ENCODE measurements at regions not wholly inside any gene's neighbourhood (a gene's known extent, or its start where the extent isn't known, plus 50 kb on each side); places are given as distances from the start of the nearest gene placed in this dataset.
"Not testable (repeated sequence)": the region's sequence is repeated elsewhere in the genome, so short reads cannot be mapped to it uniquely, and the experiment has no call there.

DNA sequence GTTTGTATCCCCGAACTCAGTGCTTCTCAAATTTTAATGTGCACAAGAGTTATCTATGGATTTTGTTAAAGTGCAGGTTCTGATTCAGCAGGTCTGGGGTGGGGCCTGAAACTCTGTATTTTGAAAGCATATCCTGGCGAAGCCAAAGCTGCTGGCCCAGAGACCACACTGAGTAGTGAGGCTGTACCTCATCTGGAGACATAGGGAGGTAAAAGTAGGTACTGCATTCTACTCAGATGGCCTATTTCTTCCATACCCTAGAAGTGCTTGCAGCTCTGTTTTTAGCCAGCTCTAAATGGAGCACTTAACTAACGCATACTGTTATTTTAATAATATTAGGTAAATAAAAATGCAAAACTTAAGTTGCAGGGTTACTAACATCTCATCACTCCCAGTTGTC is 206.2 kb upstream of the PRNP start:
- DNase-seq: no peak
- intact Hi-C loops (cut with DNase I): no loop called here

DNA sequence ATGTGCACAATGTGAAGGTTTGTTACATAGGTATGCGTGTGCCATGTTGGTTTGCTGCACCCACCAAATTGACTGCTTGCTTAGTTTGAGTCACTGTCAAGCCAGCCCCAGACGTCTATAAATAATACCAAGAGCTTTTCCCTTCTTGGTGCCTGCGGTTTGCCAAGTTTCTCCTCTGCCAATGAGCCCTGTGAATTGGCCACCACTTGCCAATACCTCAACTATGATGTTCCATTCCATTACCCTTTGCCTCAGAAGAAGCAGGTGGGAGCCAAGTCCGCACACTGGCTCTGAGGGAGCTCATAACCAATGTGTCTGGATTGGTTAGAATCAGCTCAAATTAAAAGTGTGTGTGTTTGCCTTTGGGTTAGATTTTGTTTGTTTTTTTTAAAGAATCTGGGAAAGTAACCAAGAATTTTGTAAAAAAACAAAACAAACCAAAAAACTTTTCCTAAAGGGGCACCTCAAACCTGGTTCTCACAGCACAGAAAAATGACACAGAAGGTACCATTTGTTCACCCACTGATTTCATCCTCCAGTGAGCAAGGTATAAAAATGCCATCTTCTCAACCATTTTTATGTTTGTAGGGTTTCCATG is 209.3 kb upstream of the PRNP start:
- peak in 1 of 10 donors; percentile 35 for DNase-seq
- intact Hi-C loops (cut with DNase I): no loop called here

- intact Hi-C loops (cut with DNase I): no loop called here
- no peak for DNase-seq
These were observed 213.3 kb upstream of the PRNP start for GRCh38 chr20:4472906-4473305.

GRCh38 chr20:4471221-4471620 is 215.0 kb upstream of the PRNP start:
- intact Hi-C loops (cut with DNase I): no loop called here
- DNase-seq: no peak

DNA sequence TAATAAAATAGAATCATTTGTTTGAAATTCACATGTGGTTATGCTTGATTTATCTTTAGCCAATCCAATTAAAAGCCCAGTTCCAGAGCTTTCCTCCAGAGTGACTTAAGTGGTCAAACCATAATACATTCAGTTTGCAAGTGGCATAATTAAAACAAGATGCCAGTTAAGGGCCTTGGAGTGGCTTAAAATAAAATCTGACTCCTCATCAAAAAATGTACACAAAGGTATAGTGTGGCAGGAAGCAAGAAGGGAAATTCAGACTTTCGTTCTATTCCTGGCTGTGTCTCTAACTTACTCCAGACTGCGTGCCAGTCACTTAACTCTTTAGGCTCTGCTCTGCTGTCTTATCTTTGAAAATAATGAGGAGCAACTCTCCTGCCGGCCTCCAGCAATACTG is 215.9 kb upstream of the PRNP start:
- intact Hi-C loops (cut with DNase I): no loop called here
- no peak for DNase-seq

GRCh38 chr20:4469910-4470309 is 216.3 kb upstream of the PRNP start:
- DNase-seq: no peak
- intact Hi-C loops (cut with DNase I): no loop called here

GRCh38 chr20:4468114-4468513 is 218.1 kb upstream of the PRNP start:
- intact Hi-C loops (cut with DNase I): no loop called here

DNA sequence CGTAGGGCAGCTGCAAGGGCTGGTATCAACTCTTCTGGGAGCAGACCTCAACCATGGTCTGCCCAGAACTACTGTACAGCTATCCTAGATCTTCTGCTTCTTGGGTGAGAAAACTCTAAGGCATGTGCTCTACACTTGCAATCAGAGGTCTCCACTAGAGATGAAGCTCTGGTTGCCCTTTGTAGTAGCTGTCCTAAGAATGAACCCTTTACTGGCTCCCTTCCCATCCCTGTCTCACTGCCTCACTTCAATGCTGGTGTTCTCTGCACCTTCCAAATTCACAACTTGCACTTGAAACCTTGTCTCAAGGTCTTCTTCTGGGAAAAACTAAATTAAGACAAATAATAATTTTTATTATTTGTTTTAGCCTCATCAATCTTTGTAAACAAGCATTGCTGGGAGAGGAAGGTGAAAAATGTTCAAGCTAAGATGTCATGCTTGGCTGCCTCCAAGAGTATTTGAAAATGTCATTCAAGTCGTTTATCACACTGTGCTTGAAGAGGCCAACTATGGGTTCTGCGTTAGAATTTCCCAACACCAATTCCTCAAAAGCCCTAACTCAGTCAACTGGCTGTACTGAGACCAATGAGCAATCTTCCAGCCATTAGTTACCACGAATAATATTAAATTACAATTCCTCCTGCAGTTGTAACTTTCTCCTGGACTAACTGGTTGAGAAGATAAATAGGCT is 216.9 kb upstream of the ADRA1D start:
- no peak for DNase-seq
- intact Hi-C loops (cut with DNase I): no loop called here

More at GRCh38 chr20:4468114-4468513, 218.1 kb upstream of the PRNP start:
- no peak for DNase-seq

DNA sequence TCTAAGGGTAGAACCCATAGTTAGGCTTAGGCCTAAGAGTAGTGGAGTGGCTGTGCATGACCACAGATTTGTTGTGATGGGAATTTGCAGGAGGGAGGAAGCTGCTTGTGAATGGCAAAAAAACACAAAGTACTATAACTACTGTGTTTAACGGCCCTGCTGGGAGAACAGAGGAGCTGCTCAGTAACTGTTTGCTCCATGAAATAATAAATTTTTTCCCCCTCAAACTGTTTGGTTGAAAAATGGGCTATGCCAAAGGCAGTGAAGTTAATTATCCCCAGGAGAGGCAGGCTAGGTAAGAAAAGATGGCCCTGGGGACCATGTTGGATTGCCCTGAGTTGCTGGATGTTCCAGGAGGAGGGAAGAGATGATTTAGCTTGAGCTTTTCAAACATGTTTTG is 216.1 kb upstream of the ADRA1D start:
- DNase-seq: no peak
- intact Hi-C loops (cut with DNase I): no loop called here

GRCh38 chr20:4462801-4463200 is 213.7 kb upstream of the ADRA1D start:
- intact Hi-C loops (cut with DNase I); DNase-seq: not testable (repeated sequence)

DNA sequence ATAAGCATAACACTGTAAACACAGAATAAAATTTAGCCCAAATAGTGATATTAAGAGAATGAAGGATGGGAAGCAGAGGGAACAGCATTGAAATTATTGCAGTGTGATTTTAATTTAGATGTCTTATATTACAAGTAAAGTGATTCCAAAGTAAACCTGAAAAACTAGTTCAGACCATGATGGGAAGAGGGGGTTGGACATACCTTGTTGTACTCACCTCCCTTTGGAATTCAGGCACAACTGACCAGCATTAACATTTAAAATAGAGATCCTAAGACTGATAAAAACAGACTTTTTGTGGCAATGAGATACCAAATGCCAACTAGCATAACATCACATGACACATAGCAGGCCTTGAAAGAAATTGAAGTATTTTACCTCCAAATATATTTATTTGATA is 210.0 kb upstream of the ADRA1D start:
- DNase-seq: no peak
- intact Hi-C loops (cut with DNase I): no loop called here

DNA sequence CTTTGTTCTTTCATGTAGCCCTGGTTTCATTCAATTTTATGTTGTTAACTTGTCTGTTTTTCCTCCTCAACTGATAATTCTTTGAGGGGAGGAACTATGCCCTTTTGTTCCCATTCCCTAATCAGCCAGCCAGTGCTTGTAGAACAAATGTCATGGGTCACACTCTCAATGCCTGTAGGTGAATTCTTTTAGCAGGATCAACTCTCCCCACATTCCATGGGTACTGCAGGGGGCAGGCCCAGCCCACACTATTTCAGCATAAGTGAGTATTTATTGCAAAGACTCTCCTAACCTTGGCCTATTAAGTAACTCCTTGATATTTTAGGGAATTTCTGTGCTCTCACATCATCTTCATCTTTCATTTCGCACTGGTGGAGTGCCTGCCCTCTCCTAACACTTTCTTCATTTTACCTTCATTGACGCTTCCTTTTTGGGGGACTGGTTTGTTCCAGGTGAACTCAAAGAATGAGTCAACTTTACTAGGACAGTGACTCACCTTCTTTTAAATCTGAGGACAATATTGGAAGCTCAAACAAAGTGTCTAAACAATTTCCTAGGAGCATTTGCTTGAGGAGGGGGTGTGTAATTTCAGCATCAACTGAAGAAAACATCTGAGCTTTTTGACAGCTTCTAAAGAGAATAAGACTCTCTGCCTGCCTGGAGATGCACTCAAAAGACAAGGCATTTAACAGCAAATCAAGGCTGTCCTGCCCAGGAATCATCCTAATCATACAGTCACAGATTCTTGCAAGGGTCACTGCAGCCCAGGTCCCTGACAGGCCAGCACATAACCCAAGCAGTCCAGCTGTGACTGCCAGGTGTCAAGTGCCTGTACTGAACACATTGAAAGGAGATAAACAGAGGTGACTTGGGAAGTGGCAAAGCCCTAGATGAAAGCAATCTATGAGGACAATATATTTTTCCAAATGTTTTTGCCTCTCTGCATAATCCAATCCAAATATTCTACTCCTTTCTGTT is 208.8 kb upstream of the ADRA1D start:
- no peak for DNase-seq
- intact Hi-C loops (cut with DNase I): no loop called here

DNA sequence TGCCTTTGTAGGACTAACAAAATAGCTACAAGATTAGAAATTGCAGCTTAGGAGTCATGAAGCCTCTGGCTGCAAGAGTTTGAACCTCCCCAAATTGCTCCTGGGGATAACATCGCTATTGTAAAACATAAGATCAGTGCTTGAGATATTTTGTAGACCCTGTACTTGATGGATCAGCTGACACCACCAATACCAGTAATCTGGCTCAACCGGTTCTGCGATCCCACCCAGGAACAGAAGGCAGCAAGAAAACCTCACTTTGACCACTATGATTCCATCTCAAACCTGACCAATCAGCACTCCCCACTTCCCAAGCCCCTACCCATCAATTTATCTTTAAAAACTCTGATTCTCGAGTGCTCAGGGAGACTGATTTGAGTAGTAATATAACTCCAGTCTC is 206.9 kb upstream of the ADRA1D start:
- intact Hi-C loops (cut with DNase I): no loop called here
- DNase-seq: no peak

GRCh38 chr20:4455301-4455701 is 206.2 kb upstream of the ADRA1D start:
- intact Hi-C loops (cut with DNase I): no loop called here
- DNase-seq: no peak

DNA sequence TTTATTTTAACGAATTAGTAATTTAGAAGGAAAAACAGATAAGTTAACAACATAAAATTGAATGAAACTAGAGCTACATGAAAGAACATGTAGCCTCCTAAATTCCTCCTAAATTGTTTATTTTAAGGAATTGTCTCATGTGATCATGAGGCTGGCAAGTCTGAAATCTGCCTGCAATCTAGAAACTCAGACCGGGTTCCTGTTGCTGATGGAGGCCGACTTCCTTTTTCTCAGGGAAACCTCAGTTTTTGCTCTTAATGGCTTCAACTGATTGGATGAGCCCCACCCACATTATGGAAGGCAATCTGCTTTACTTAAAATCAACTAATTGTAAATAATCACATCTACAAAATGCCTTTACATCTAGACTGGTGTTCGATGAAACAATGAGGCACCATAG is 205.0 kb upstream of the ADRA1D start:
- no peak for DNase-seq
- intact Hi-C loops (cut with DNase I): no loop called here

GRCh38 chr20:4453359-4453758 is 204.3 kb upstream of the ADRA1D start:
- DNase-seq: no peak
- intact Hi-C loops (cut with DNase I): no loop called here

DNA sequence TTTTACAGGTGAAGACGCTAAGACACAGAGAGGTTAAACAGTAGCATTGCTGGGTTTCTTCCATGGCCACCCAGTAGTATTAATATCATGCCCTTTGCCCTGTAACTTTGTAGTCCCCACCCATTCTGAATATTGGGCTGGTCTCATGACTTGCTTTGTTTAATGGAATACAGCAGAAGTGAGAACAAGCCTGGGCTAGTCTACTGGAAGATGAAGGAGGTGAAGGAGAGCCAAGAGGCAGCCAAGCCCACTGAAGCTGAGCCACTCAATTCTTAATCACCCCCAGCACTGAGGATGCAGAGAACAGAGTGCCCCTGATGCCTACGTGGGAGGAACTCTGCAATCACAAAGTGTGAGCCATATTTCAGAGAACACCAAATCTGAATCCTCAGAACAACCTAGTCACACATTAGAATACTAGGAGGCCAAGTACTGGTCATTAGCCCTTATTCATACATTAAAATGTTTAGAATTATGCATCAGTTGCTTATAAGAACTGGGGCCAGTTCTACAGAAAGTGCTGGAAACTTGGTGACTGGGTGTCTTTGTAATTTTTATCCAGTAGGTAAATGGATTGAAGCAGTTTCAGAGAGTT is 202.5 kb upstream of the ADRA1D start:
- intact Hi-C loops (cut with DNase I): no loop called here
- DNase-seq: no peak

GRCh38 chr20:4449957-4450715 is 201.0 kb upstream of the ADRA1D start:
- intact Hi-C loops (cut with DNase I): no loop called here
- no peak for DNase-seq

DNA sequence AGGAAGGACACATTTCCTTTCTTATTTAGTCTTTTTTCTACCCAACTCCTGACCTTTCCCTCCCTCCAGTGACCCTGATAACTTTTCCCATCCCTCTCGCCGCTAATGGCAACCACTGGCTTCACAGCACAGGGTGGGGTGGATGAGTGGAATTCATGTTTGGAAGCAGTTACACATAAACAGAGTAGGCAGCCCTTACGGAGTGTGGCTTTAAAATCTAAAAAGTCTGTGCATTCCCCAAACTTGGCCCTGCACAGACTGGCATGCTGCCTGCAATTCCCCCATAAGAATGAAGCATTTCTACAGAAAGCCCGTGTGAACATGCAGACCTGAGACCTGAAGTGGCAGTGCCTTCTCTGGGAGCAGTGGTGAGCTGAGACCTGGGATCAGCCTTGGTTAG is 196.7 kb upstream of the ADRA1D start:
- no peak for DNase-seq
- intact Hi-C loops (cut with DNase I): no loop called here

GRCh38 chr20:4445331-4445730 is 196.2 kb upstream of the ADRA1D start:
- intact Hi-C loops (cut with DNase I): no loop called here
- peak in 2 of 10 donors; percentile 28 to 52 for DNase-seq

All from posterior cingulate gyrus (tissue), 11 donors.